ENCODE measurements at regions not wholly inside any gene's neighbourhood (a gene's known extent, or its start where the extent isn't known, plus 50 kb on each side); places are given as distances from the start of the nearest gene placed in this dataset.
A peak's percentile ranks its signal among the peaks of the same experiment; 100 is the strongest.

DNA sequence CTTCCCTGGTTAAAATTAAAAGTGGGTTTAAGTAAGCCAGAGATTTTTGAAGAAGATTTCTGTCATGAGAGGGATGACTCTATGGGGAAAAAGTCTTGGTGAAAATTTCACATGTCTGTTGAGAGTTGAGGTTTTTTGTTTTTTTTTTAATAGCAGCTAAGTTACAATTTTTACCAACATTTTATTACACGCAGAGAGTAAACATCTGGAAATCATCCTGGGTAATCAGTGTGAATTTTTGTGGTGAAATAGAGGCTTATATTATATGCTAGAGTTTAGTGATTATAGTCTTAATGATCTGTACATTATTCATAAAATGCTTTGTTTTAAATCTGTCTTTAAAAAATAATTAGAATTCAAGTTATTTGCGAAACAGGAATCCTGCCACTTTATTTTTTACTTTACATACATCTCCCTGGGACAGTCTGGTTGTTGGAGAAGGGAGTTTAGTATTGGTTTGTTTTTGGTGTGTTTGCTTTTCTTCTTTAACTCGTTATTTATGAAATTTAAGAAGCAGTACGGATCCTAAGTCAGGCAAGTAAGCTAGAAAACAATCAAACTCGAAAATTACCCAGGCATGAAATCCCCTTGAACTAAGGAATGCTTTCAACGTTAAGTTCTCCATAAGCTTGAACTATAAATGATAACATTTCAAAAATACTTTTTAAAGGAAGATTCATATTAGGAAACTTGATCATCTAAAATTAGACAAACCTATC lies 143.4 kb upstream of the TSC22D2 start:
- no peak for DNase-seq

DNA sequence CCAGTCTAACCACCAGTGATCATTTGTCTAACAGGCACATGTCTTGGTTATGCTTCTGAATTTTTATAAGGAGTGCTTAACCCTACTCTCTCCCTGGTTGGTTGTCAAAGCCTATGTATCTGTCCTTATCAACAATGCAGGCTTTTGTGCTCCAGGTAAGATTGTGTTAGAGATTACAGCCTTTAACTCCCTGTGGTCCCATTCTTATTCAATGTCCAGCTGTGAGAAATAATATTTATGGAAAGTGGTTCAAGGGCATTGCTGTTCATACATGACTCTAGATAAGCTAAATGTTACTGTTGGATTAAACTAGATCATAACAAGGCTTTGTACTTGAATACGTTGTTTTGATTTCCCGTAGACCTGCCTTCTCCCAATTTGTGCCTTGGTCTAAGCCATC lies 146.1 kb upstream of the TSC22D2 start:
- DNase-seq: no peak

DNA sequence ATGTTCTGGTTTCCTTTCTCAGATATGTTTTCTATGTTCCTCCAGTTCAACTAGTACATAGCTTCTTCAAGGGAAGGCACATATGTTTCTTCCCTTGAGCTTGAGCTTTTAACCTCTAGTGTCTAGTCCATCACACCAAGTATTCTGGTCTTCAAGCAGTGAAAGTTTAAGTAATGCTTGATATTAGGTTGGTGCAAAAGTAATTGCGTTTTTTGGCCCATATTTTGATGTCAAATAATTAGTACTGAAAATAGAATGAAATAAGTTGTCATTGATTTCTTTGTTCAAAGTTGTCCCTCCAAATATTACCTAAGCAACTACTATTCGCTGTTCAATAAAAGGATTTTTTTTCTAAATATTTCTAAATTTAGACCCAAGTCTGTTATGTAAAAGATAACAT lies 146.7 kb upstream of the TSC22D2 start:
- no peak for DNase-seq

DNA sequence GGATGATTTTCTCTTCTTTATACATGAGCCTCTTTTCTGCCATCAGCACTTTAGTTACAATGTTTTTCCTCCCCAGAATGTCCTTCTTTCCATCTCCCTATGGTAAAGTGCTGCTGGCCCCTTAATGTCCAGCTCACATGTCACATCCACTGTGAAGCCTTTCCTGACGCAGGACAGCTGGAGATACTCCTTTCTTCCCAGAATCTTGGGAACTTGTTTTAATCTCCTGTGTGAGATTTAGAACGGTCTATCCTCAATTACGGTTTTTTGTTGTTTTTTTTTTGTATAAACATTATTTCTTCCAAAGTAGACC lies 147.7 kb upstream of the TSC22D2 start:
- no peak for DNase-seq

DNA sequence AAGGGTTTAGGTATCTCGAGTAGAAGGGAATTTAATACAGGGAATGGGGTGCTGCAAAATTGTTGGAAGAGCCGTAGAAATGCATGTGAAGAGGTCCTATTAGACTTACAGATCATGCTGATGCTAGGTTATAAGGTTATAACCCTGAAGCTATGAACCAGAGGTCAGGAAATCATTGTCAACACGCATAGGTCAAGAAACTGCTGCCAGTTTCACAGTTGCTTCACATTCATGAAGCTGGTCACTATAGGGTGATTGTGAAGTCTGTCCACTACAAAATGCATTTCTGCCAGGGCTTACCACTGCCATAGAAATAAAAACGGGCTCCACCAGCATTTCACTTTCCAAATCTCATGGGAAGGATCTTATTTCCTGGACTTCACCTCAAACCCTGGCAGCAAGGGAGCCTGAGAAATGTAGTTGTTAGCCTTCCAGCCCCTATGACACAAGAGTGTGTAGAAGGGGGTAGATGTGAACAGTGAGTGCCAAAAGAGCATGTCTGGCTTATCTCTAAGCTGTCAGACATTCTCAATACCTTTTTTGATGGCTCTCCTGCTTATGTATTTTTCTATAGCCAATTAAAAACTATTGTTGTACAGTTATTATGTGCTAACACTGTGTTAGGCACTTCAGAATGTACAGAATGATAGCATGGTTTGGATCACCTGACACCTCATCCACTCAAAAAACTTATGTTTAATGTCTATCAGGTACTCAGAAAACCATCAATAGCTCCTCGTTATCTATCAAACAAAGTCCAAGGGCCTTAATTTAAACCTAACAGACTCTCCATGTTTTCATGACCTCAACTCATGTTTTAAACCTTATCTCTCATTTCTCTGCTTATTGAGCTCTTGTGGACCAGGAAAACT lies 148.3 kb upstream of the TSC22D2 start:
- DNase-seq: no peak

DNA sequence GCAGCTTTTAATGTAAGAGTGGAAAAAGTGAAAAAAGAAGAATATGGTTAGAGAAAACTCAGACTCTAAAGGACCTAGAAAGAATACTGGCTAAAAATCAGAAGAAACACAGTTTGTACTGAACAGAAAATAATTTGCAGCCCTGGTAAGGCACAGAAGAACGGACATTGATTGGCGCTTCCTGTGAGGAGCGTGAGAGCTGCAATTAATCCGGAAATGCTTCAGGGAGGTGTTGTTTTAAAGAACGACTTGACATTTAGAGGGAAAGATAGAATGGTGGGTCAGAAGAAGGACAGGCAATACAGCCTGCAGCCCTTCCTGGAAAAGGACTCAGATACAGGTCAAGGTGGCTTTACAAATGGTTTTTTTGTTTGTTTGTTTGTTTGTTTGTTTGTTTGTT lies 151.3 kb upstream of the TSC22D2 start:
- no peak for DNase-seq

DNA sequence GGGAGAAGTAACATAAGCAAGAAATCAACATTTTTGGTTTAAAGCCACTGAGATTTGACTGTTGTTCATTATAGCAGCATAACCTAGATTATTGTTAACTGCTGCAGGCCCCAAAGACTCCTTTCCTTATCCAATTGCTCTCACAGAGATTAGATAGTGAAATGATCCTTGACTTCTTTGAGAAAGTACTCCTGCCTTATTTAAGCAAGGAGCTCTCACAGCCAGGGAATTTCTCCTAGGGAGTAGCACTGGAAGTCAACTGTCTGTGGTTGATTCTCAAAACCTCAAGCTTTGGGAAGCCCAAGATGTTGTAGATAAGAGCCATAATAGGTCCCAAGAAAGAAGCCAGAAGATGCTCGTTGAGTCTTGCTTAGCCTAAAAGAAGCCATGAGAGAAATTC lies 151.8 kb upstream of the TSC22D2 start:
- DNase-seq: no peak

DNA sequence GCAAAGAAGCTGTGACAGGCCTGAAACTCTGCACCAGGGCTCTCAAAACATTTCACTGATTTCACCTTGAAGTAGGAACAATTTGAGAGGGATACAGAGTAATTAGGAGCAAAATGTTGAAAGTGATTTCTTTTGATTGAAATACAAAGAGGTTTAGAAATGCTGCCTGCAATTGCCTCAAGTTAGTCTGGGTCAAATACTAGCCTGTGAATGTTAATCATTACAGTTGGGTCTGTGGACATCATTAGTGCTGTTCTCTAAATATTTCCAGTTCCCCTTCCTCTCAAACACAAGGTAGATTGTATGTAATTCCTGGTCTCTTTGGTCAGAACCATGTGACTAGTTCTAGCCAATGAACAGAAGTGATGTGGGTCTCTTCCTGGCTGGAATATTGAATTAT lies 152.3 kb upstream of the TSC22D2 start:
- DNase-seq: no peak

DNA sequence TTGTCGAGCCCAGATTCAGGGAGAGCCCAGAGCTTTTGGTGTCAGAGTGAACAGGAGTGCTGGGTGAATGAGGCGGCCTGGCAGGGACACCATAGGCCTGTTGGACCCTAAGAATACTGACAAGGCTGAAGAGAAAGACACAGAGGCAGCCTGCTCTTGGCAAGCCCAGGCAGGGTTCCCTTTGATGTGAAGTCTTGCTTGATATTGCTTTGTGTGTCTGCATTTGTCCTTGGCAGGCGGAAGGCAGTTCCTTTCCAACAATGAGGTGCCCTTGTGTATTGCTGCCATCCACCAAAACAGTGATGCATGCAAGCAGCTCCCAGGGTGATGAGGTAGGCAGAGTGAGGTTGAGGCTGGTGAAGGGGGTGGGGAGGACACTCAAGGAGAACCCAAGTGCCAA lies 152.7 kb upstream of the TSC22D2 start:
- DNase-seq: no peak

DNA sequence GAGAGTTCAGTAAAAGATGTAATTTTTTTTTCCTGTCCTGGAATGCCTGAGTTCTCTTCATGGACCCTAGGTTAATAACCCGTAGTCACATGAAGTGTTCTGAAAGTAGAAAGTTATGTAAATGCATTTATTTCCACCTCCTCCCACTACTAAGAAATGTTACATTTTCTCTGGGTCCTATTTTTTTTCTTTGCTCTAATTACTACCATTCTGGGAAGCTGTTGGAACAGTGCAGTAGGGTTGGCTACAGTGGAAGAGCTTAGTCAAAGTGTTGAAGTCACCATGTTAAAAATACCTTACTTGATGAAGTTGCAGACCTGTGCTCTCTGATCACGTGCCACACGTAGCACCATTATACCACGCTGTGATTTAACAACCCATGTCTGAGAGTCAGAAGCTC lies 153.8 kb upstream of the TSC22D2 start:
- no peak for DNase-seq

DNA sequence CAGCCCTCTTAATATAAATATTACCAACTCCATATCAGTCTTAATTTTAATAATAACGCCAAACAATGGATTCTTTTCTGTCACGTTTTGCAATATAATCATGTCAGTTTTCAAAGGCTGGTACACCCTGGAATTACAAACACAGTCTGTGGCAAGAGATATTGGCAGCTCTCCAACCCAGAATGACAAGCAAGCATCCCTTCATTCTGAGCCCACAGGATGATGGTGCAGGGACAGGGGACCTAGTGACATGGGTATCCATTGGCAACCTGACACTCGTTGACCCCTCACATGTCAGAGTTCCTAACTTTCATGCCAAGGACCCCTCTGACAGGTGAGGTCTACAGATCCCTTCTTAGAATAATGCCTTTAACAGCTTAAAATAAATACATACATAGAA lies 154.5 kb upstream of the TSC22D2 start:
- no peak for DNase-seq

DNA sequence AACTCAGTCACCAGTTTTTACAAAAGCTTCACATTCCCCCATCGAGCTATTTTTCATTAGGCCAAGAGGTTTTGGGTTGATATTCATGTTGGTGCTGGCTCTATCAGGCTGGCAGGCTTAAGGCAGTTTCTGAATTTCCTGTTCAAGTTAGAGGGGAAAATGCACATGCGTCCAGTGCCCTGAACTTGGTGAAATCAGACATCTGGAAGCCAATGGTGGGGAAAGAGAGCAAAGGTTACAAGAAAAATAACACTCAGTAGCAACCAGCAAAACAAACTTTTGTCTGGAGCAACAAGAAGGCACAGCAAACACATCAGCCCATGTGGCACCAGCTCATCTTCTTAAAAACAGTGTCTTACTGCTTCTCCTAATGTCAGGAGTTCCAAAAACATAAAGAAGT lies 155.6 kb upstream of the TSC22D2 start:
- DNase-seq: no peak

DNA sequence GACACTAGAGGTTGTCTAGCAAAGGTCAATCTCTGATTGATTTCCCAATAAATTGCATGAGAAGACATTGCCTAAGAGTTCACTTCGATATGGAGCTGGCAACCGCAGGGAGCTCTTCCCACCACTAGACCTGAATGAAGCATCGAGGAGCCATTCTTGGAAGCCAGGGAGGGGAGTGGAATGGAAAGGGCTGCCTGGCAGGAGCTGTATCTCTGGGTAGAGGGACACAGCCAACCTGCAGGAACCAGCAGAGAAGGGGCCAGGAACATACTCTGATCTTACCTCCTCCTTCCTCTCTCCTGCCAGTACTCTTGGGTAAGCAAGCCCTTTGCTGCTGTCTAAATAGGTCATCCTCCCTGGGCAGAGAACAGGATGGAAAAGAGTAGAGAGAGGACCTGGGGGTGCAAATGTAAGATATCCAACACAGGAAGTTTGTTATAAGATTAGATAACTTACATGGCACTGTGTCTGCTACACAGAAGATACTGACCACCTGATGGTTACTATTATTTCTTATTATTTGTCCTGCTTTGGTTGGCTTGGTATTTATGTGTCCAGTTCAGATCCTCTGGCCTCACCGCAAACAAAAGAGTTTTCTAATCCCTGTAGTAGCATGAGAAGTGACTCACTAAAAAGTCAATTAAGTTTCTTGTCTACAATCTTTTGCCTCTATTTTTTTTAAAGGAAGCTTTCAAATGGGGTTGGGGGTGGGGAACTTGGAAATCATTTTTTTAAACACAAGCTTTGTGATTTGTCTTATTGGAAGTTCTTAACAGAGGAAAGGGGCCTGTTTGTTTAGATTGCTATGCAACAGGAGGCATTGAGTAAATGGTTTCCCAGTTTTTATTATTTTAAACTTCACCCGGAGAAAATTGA lies 156.7 kb upstream of the TSC22D2 start:
- DNase-seq: no peak

DNA sequence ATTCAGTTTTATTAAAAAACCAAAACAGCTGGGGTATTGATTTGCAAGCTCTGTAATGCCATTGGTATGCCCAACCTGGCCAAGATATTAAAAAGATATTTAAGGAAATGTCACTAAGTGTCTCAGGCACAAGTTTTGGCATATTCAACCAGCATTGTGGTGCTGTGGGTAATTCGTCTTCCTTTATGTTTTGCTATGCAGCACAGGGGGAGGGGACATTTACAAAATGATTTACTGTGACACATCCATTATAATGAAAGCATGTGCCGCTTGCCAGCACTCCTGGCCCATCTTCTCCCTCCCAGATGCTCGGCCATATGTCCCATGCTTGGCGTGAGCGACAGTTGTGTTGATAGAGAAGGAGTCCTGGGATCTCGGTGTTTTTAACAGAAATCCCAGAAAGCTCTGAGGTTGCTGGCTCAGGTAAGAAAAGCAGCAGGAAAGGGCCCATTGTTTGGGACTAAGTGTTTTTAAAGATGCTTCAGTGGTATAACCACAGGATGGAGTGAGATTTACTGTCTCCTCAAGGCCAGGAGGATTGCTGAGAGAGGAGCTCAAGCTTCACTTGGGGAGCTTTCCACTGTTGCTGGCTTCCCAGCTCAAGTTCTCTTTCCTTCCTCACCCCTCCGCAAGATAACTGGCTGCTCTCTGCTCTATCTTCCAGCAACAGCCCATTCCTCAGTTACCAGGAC lies 158.2 kb upstream of the TSC22D2 start:
- DNase-seq: no peak

DNA sequence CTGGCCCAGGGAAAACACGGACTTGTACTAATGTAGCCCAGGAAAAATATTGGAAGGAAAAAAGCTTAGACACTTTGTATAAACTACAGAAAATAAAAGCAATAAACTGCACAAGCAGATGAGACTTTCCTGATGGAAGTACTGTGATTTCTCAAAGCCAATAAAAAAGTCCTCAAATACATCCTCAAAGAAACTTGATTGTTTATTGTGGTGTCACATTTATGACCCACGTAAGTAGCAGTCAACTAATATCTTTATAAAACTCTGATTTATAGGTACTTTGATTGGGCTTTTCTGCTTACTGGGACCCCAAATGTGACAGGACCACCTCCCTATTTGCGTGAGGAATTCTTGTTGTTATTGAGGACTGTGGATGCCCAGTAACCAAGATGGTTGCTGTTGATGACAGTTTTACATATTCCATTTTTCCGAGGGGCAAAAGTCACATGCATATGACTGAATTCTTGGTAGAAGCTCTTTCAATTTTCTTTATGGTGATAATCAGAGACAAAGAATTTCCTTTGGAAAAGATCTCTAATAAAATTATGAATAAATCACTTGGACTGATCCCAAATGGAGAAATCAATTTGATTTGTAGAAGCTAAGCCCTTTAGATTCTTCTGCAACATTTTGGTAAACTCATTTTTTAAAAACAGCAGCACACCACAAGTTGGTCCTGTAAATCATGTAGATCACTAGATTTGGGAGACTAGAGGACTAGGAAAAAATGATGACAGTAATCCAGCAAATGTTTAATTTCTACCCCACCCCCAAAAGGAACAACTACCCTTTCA lies 159.0 kb upstream of the TSC22D2 start:
- no peak for DNase-seq

DNA sequence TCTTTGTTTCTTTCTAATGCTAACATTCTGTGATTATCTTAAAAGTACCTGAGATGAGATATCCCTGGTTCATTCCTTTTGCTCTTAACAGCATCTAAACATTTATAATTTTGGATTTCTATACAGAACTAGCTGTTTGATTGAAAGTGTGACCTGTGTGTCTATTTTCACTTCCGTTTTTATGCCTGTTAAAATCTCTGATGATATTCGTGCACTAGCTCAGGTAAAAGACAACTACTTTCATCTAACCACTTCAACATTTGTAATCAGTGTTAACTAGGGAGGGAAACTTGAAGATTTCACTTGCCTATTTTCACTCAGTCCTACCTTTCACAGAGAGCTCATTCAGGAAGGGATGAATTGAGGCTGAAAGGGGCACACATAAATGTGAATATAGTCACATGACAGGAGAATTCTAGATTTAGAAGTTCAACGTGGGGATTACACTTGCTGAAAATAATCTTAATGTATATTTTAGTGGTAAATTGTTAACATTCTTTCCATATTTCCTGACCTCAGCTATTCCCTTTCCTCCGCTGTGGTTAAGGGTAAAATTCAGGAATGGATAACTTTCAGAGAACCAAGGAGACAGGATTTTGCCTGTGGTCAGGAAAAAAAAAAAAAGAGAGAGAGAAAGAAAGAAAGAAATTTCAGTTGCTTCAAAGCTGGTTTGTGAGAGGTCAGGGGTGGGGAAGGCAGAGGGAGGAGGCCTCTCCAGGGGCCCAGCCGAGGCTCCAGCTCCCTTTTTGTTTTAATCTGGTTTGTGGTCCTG lies 159.8 kb upstream of the TSC22D2 start:
- DNase-seq: no peak

DNA sequence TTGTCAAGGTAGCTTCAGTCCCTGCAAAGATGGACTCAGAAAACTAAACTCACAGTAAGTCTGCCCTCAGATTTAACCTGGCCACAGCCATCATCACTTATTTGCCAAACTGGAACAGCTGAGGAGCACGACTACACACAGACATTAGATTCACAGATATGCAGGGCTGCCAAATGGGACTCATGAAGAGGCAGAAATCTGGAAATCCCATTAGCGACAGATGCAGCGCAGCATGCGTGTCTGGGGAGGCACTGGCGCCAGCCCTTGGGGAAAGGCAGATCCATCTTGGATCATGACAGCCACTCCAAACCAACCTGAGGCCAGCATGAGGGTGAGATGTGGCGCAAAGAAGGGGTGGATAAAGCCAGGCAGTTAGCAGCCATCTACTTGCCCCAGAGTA lies 160.7 kb upstream of the TSC22D2 start:
- DNase-seq: no peak

DNA sequence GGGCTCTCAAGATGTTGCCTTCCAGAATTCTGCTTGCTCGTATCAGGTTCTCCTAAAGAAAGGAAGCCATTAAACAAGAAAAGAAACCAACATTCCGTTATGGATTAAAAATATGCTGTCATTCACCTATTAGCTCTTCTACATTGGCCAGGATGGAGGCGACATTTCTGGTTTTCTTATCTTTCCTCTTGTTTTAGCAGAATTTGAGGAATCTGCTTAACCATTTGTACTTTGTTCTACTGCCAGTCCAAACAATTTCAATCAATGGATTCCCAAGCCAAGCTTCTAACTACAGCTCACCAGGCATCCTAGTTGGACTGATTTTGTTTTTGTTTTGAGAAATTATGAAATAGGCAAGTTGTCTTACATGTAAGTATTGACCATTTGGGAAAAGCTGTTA lies 164.6 kb upstream of the TSC22D2 start:
- DNase-seq: no peak

DNA sequence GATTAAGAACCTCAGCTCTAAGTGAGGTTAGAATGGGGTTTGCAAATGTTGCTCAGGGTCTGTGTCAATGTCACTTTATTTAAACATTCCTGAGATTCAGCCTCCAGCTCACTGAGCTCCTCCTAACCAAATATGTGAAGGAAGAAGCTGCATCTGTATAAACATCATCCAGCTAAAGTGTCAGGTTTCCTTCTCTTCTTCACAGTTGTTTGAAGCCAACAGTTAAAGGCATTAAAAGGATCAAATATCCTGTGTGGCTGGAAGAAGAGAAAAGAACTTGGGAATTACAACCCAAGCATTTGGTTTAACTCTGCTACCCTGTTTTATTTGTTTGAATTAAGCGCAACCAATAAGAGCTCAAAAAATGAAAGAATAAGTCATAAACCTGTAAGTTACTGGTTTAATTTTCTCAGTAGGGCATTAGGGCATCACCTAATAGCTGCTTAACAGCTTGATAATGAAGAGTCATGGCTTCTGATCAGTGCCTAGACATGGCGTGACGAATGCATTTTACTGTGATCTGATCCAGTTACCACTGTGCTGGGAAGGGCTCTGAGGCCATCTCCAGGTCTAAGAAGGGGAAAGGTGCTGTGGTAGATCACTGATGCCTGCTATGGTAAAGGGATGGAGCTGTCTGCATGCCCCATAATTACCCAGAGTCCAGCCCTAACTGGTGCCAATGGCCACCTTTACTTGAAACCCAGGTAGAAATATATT lies 165.7 kb upstream of the TSC22D2 start:
- DNase-seq: peak; percentile 54

DNA sequence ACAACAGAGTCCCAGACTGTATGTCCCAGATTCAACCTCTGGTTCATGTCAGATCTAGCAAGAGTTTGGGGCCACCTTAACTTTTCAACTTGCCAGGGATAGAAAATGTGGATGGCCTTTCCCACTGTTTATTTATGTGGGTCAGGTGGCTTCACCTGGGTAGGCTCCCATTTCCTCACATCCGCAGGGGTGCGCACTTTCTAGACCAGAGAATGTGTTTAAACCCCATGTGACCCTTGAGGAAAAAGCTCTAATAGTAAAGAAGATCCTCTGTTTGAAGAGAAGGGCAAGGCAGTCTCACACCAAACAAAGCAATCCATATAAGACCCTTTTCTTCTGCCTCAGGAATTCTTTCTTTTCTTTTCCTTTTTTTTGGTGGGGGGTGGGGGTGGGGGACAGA lies 167.2 kb upstream of the TSC22D2 start:
- DNase-seq: no peak

DNA sequence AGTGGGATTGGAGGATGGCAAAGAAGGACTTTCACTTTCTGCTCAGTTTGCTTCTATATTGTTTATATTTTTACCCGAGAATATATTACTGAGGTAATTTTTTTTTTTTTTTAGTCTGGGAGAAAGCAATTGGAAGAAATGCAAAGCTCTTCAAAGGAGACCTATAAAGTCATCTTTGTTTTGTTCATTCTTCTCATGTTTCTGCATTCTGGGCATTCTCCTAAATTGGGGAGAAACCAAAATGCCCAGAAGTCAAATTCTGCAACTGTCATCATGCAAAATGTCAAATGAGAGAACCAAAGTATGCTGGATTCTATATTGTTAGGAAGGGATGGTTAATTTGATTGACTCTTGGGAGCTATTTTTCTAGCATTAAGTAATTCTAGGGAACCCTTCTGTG lies 168.3 kb upstream of the TSC22D2 start:
- no peak for DNase-seq

Data from NCI-H526 treated with DMSO at 0.1 percent for 48 hours (cell line).